Testis (tissue), 2 donors: ENCODE measurements at regions not wholly inside any gene's neighbourhood (a gene's known extent, or its start where the extent isn't known, plus 50 kb on each side); places are given as distances from the start of the nearest gene placed in this dataset.

Experiments used
- DNase-seq: peaks from one replicate; pipeline ENCODE4 v3.0.0-alpha.2; 2019
- H3K27ac ChIP-seq, 2 donors: fragments of 200-600 bp; sonication (generic); one replicate each; pipeline ENCODE4 v1.5.1; 2019
- H3K27me3 ChIP-seq: fragments of 200-600 bp; sonication (generic); one replicate; pipeline ENCODE4 v1.5.1; 2019
- H3K36me3 ChIP-seq: fragments of 200-600 bp; sonication (generic); one replicate; pipeline ENCODE4 v1.5.1; 2017; ENCODE audit warnings: low read depth; ENCODE audit errors: missing control alignments
- H3K4me1 ChIP-seq: fragments of 200-600 bp; sonication (generic); one replicate; pipeline ENCODE4 v1.5.1; 2019
- H3K4me3 ChIP-seq, 2 donors: fragments of 200-600 bp; sonication (generic); one replicate each; pipeline ENCODE4 v1.5.1; 2017 to 2019
- H3K9me3 ChIP-seq: fragments of 200-600 bp; sonication (generic); one replicate; pipeline ENCODE4 v1.5.1; 2017
- POLR2A ChIP-seq: fragments of 450-650 bp; IDR thresholded peaks from one replicate; pipeline ENCODE4 v1.6.1; 2017; ENCODE audit warnings: antibody characterized with exemption, mild to moderate bottlenecking, moderate library complexity
- WGBS, 2 donors: methylation state at CpG; one replicate each; pipeline ENCODE4 v1.1.5; 2018; 5-methylcytosine and 5-hydroxymethylcytosine counted together
- intact Hi-C: fragments of 100-400 bp; cut with DNase I; formaldehyde crosslinking; loops from one replicate; pipeline ENCODE4 v1.15.1; 2023; ENCODE audit warnings: low total_unique reads
- TF ChIP-seq, protein P1 (sequence below), 3 experiments: fragments of 450-650 bp in 2 of 3; fragments of 200-600 bp in 1 of 3; sonication (generic) in 1 of 3; IDR thresholded peaks; one replicate each; pipeline ENCODE4 v1.5.1; 2016 to 2019; ENCODE audit warnings: antibody characterized with exemption in 3 of 3, mild to moderate bottlenecking in 2 of 3, moderate library complexity in 1 of 3

DNA sequence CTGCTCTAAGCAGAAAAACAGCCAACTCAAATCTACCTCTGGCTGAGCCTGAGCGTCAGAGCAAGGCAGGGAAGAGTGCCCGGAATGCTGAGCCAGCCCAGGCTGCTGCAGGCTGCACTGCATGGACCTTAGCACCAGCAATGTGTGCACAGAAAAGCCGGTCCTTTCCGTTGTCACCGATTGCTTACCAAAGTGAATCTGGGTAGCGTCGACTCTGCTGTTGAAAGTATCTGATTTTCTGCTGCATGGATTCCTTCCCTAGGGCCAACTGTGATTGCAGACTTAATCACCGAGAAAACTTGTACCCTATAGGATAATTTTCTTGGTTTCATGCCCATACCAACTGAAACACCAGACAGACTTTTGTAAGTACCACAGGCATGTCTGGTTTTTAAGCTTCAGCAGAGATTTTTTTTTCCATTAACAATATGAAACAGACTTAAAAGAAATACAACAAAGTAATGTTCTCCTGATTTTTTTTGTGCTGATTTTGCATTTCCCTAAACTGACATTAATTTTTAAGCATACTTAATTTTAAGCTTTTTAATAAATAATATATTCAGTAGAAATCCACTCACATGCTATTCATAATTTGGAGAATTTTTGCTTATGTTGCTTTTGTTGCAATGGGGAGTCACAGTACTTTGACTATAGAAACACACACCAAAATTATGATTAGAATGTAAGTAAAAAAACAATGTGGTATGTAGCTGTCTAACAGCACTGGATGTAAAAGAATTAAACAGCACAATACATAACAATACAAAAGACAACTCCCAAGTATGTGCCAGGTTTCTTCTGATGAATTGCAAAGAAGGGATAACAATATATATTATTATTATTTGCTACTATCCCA, 218.0 kb downstream of the THBS2 start:
- no peak for DNase-seq
- H3K27me3 ChIP-seq = no peaks in the 10 kb centered on the region

DNA sequence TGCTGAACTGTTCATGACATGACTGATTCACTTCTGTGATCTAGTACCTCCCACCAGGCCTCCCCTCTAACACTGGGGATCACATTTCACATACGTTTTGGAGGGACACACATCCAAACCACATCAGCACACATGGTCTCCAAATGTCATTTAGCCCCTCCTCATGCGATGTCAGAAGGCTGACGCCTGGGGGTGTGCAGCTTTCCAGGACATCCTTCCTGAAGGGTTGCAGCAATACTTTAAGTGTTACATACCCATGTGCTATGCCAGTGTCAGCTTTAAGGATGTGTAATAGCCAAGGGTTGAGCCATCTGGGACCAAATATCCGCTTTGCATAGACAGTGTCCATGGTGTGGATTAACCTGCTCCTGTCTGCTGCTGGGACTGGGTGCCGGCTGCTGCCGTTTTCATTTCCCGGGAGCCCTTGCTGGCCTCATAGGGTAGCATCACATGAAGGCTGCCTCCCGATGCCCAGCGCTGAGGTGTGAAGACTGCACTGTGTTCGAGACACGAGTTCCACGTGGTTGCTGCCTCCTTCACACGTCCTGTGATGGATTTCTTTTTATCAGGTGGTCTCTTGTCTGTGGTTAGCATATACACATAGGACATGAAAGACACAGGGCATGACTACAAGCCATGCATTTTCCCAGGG, 219.0 kb downstream of the THBS2 start:
- no peak overlapping the region for H3K4me3 ChIP-seq
- H3K36me3 ChIP-seq = no peaks in the 10 kb centered on the region
- H3K4me1 ChIP-seq = no peaks in the 10 kb centered on the region
- no peak for DNase-seq
- no peak for TF ChIP-seq POLR2A
- TF ChIP-seq, protein P1, sequence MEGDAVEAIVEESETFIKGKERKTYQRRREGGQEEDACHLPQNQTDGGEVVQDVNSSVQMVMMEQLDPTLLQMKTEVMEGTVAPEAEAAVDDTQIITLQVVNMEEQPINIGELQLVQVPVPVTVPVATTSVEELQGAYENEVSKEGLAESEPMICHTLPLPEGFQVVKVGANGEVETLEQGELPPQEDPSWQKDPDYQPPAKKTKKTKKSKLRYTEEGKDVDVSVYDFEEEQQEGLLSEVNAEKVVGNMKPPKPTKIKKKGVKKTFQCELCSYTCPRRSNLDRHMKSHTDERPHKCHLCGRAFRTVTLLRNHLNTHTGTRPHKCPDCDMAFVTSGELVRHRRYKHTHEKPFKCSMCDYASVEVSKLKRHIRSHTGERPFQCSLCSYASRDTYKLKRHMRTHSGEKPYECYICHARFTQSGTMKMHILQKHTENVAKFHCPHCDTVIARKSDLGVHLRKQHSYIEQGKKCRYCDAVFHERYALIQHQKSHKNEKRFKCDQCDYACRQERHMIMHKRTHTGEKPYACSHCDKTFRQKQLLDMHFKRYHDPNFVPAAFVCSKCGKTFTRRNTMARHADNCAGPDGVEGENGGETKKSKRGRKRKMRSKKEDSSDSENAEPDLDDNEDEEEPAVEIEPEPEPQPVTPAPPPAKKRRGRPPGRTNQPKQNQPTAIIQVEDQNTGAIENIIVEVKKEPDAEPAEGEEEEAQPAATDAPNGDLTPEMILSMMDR (IDR thresholded peaks at IDR 0.05) = no peak
- no peak overlapping the region for H3K27ac ChIP-seq
- no peaks in the 10 kb centered on the region for H3K27me3 ChIP-seq
- WGBS, 2 donors = 87 to 89% methylated on average over 13 of the region's 13 CpGs
- no peaks in the 10 kb centered on the region for H3K9me3 ChIP-seq
- intact Hi-C loops = no loop called here

More for the DNA sequence above, 218.0 kb downstream of the THBS2 start:
- TF ChIP-seq, protein P1 (IDR thresholded peaks at IDR 0.05) = no peak
- no peak for TF ChIP-seq POLR2A
- Histone ChIP-seq H3K27ac (no peak overlapping the region), H3K9me3 (no peaks in the 10 kb centered on the region), H3K36me3 (no peaks in the 10 kb centered on the region), H3K4me3 (no peak overlapping the region), H3K4me1 (no peaks in the 10 kb centered on the region)
- 70 to 71% methylated on average over 8 of the region's 8 CpGs for WGBS, 2 donors
- intact Hi-C loops = no loop called here

DNA sequence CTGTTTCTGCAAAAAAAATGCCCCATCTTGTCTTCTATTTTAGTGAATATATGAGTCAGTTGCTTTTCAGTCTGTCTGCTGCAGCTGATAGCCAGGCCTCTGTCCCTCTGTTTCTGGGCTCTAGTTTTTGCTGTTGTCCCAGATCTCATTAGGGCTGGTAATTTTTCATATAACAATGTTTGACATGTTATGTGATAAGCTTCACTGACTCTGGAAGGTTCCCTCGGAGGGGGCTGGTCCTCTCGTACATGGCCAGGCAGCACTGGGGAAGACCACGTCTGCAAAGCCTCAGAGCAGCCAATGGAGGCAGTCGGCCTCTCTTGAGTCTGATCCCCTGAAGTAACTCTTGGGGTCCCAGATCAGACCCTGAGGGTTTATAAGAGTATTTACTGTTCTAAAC, 223.8 kb downstream of the THBS2 start:
- TF ChIP-seq, protein P1 (IDR thresholded peaks at IDR 0.05) = no peak
- TF ChIP-seq POLR2A = no peak
- 71 to 74% methylated on average over 4 of the region's 4 CpGs for WGBS, 2 donors
- H3K27ac ChIP-seq = no peak overlapping the region
- no peaks in the 10 kb centered on the region for H3K27me3 ChIP-seq
- DNase-seq = no peak
- H3K9me3 ChIP-seq = no peaks in the 10 kb centered on the region
- no peaks in the 10 kb centered on the region for H3K36me3 ChIP-seq
- H3K4me1 ChIP-seq = no peaks in the 10 kb centered on the region
- H3K4me3 ChIP-seq = no peak overlapping the region
- intact Hi-C loops = no loop called here

DNA sequence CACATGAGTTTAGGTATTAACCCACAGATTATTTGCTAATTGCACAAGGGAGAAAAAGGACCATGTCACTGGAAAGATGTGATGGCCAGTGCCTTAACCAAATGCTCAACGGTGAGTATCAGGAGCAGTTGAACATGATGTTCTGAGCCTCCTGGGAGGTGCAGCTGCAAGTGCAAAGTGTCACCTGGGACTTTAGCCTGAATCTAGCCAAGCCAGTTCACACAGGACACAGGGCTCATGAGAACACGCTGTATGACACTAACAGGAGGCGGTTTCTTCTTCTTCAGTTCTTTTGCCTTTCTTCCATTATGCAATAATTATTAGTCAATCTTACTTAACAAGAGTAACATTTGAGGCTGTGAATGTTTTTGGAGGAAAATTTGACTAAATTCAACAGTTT, 225.3 kb downstream of the THBS2 start:
- Histone ChIP-seq H3K36me3 (no peaks in the 10 kb centered on the region), H3K9me3 (no peaks in the 10 kb centered on the region), H3K4me1 (no peaks in the 10 kb centered on the region), H3K27ac (no peak overlapping the region), H3K4me3 (no peak overlapping the region), H3K27me3 (no peaks in the 10 kb centered on the region)
- DNase-seq = no peak
- WGBS, 2 donors = 74 to 75% methylated on average over 3 of the region's 3 CpGs
- intact Hi-C loops = no loop called here
- TF ChIP-seq POLR2A = no peak
- TF ChIP-seq, protein P1 (IDR thresholded peaks at IDR 0.05) = no peak
